ENCODE measurements at regions not wholly inside any gene's neighbourhood (a gene's known extent, or its start where the extent isn't known, plus 50 kb on each side); places are given as distances from the start of the nearest gene placed in this dataset.
"Not testable (repeated sequence)": the region's sequence is repeated elsewhere in the genome, so short reads cannot be mapped to it uniquely, and the experiment has no call there.

GRCh38 chr2:236483102-236483501 lies 86.5 kb upstream of the ACKR3 start:
- H3K27ac Mint-ChIP-seq (ENCODE audit: unreplicated experiment), result no peak overlapping the region
- TF ChIP-seq CTCF (IDR thresholded peaks at IDR 0.05), result no peak
- peaks cover 22% of the 10 kb centered on the region for H3K9me3 Mint-ChIP-seq (ENCODE audit: low read depth)
- peaks cover 19% of the 10 kb centered on the region for H3K36me3 Mint-ChIP-seq (ENCODE audit: low read depth)
- H3K27me3 Mint-ChIP-seq (ENCODE audit: low read depth), result no peaks in the 10 kb centered on the region
- no peak for DNase-seq (ENCODE audit: low spot score)
- no peaks in the 10 kb centered on the region for H3K4me1 Mint-ChIP-seq (ENCODE audit: low read depth)
- no peak overlapping the region for H3K4me3 Mint-ChIP-seq (ENCODE audit: unreplicated experiment)

DNA sequence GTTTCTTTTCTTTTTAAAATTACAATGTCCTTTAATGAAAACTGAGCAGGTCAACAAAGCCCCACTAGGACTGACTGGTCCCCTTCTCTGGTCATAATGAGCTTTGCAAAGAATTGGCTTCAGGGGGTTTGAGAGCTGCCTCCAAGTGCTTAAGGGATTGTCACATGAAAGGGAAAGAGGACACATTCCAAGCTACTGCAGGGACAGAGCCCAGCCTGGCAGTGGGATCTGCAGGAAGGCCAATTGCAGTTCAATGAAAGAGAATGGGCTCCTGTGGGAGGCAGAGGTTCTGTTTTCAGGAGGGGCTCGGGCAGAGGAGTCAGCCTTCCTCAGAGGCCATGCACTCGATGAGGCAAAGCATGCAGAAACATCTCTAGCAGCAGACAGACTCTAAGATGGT lies 84.1 kb upstream of the ACKR3 start:
- H3K36me3 Mint-ChIP-seq (ENCODE audit: low read depth), result peaks cover 11% of the 10 kb centered on the region
- TF ChIP-seq CTCF (IDR thresholded peaks at IDR 0.05), result no peak
- H3K27ac Mint-ChIP-seq (ENCODE audit: unreplicated experiment), result no peak overlapping the region
- H3K4me1 Mint-ChIP-seq (ENCODE audit: low read depth), result no peaks in the 10 kb centered on the region
- peaks cover 10% of the 10 kb centered on the region for H3K9me3 Mint-ChIP-seq (ENCODE audit: low read depth)
- H3K27me3 Mint-ChIP-seq (ENCODE audit: low read depth), result no peaks in the 10 kb centered on the region
- no peak overlapping the region for H3K4me3 Mint-ChIP-seq (ENCODE audit: unreplicated experiment)
- no peak for DNase-seq (ENCODE audit: low spot score)

GRCh38 chr2:236489083-236489482 lies 80.5 kb upstream of the ACKR3 start:
- not testable (repeated sequence) for H3K27ac Mint-ChIP-seq (ENCODE audit: unreplicated experiment); H3K36me3 Mint-ChIP-seq (ENCODE audit: low read depth); H3K4me1 Mint-ChIP-seq (ENCODE audit: low read depth); DNase-seq (ENCODE audit: low spot score); H3K9me3 Mint-ChIP-seq (ENCODE audit: low read depth); H3K27me3 Mint-ChIP-seq (ENCODE audit: low read depth); H3K4me3 Mint-ChIP-seq (ENCODE audit: unreplicated experiment)

DNA sequence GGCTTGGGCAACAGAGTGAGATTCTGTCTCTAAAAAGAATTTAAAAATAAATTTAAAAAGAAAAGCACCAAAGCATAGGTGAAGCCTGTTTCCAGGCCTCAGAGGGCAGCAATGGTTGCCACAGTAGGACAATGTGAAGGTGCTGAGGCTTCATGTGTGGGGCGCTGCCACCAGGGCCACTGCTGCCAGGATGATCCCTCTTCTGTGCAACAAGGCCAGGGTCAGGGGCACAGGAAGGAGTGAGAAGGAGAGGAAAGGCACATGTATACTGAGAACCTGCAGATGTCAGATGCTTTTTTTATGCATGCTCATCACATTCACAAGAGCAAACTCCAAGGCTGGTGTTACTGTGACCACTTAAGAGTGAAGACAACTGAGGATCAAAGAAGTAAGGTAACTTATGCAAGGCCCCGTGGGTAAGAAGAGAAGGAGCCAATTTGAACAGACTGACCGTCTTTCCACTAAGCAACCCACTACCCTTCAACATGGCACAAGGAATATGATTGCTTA lies 79.7 kb upstream of the ACKR3 start:
- no peak overlapping the region for H3K27ac Mint-ChIP-seq (ENCODE audit: unreplicated experiment)
- H3K36me3 Mint-ChIP-seq (ENCODE audit: low read depth), result peaks cover 2% of the 10 kb centered on the region
- no peak overlapping the region for H3K4me3 Mint-ChIP-seq (ENCODE audit: unreplicated experiment)
- no peaks in the 10 kb centered on the region for H3K27me3 Mint-ChIP-seq (ENCODE audit: low read depth)
- no peaks in the 10 kb centered on the region for H3K4me1 Mint-ChIP-seq (ENCODE audit: low read depth)
- H3K9me3 Mint-ChIP-seq (ENCODE audit: low read depth), result no peaks in the 10 kb centered on the region
- TF ChIP-seq CTCF (IDR thresholded peaks at IDR 0.05), result no peak
- DNase-seq (ENCODE audit: low spot score), result no peak

DNA sequence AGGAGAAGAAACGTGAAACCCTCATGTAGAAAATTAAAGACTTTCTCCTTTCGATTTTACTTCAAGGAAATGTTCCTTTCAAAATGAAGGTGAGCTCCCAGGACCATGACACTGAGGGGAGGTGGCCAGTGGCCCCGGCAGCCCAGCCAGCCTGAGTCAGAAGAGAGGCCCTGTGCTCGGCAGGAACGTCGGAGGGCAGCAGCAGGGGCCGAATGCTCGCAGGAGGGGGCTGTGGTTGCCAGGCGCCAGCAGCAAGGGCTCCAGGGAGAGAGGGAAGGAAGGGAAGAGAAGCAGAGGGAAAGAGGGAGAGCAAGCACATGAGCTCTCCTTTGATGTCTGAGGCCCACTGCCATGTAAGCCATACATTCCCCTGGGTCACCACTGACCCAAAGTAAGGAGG lies 73.3 kb upstream of the ACKR3 start:
- Mint-ChIP-seq H3K27ac (ENCODE audit: unreplicated experiment) (no peak overlapping the region), H3K27me3 (ENCODE audit: low read depth) (no peaks in the 10 kb centered on the region), H3K9me3 (ENCODE audit: low read depth) (no peaks in the 10 kb centered on the region), H3K4me3 (ENCODE audit: unreplicated experiment) (no peak overlapping the region), H3K4me1 (ENCODE audit: low read depth) (peaks cover 14% of the 10 kb centered on the region), H3K36me3 (ENCODE audit: low read depth) (peaks cover 2% of the 10 kb centered on the region)
- no peak for DNase-seq (ENCODE audit: low spot score)
- no peak for TF ChIP-seq CTCF (IDR thresholded peaks at IDR 0.05)

GRCh38 chr2:236498369-236498768 lies 71.3 kb upstream of the ACKR3 start:
- Mint-ChIP-seq H3K36me3 (ENCODE audit: low read depth) (no peaks in the 10 kb centered on the region), H3K27me3 (ENCODE audit: low read depth) (no peaks in the 10 kb centered on the region), H3K4me3 (ENCODE audit: unreplicated experiment) (no peak overlapping the region), H3K27ac (ENCODE audit: unreplicated experiment) (no peak overlapping the region), H3K9me3 (ENCODE audit: low read depth) (no peaks in the 10 kb centered on the region), H3K4me1 (ENCODE audit: low read depth) (peaks cover 14% of the 10 kb centered on the region)
- no peak for DNase-seq (ENCODE audit: low spot score)
- no peak for TF ChIP-seq CTCF (IDR thresholded peaks at IDR 0.05)
